PFSK-1 (cell line): ENCODE measurements at regions not wholly inside any gene's neighbourhood (a gene's known extent, or its start where the extent isn't known, plus 50 kb on each side); places are given as distances from the start of the nearest gene placed in this dataset.

Experiments
- FOXP2 ChIP-seq: optimal IDR thresholded peaks from 2 replicates; pipeline ENCODE3; 2011; ENCODE audit warnings: borderline replicate concordance, control low read depth, inconsistent platforms; ENCODE audit not compliant: insufficient read depth; ENCODE audit errors: extremely low read length, extremely low read depth
- POLR2AphosphoS5 ChIP-seq: IDR thresholded peaks from 2 replicates; pipeline ENCODE4 v1.6.1; 2012; ENCODE audit warnings: low read depth, mild to moderate bottlenecking, control low read depth, low read length, moderate library complexity
- SIN3A ChIP-seq: IDR thresholded peaks from 2 replicates; pipeline ENCODE4 v1.6.1; 2012; ENCODE audit warnings: mild to moderate bottlenecking, low read length, moderate library complexity, borderline replicate concordance; ENCODE audit not compliant: insufficient read depth
- TAF1 ChIP-seq: IDR thresholded peaks from 2 replicates; pipeline ENCODE4 v1.6.1; 2012; ENCODE audit warnings: low read length, control low read depth, borderline replicate concordance; ENCODE audit not compliant: insufficient read depth
- TF ChIP-seq, protein P1 (sequence below), 2 experiments: IDR thresholded peaks; 2 replicates each; pipeline versions ENCODE4 v1.6.1 to v1.8.0; 2011 to 2012; ENCODE audit warnings: low read depth in 2 of 2, low read length in 2 of 2, control low read depth in 1 of 2, inconsistent platforms in 1 of 2, mild to moderate bottlenecking in 1 of 2, moderate library complexity in 1 of 2; ENCODE audit not compliant: insufficient read depth in 1 of 2

GRCh38 chr22:46026899-46027210 lies 49.9 kb upstream of the WNT7B start:
- TF ChIP-seq POLR2AphosphoS5 = no peak
- TF ChIP-seq, protein P1, sequence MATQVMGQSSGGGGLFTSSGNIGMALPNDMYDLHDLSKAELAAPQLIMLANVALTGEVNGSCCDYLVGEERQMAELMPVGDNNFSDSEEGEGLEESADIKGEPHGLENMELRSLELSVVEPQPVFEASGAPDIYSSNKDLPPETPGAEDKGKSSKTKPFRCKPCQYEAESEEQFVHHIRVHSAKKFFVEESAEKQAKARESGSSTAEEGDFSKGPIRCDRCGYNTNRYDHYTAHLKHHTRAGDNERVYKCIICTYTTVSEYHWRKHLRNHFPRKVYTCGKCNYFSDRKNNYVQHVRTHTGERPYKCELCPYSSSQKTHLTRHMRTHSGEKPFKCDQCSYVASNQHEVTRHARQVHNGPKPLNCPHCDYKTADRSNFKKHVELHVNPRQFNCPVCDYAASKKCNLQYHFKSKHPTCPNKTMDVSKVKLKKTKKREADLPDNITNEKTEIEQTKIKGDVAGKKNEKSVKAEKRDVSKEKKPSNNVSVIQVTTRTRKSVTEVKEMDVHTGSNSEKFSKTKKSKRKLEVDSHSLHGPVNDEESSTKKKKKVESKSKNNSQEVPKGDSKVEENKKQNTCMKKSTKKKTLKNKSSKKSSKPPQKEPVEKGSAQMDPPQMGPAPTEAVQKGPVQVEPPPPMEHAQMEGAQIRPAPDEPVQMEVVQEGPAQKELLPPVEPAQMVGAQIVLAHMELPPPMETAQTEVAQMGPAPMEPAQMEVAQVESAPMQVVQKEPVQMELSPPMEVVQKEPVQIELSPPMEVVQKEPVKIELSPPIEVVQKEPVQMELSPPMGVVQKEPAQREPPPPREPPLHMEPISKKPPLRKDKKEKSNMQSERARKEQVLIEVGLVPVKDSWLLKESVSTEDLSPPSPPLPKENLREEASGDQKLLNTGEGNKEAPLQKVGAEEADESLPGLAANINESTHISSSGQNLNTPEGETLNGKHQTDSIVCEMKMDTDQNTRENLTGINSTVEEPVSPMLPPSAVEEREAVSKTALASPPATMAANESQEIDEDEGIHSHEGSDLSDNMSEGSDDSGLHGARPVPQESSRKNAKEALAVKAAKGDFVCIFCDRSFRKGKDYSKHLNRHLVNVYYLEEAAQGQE (IDR thresholded peaks at IDR 0.05; ENCODE audit: insufficient read depth in 1 of 2, low read depth in 2 of 2, low read length in 2 of 2) = no peak
- no peak for TF ChIP-seq FOXP2
- TF ChIP-seq SIN3A = no peak
- no peak for TF ChIP-seq TAF1
